WTC11 (cell line): ENCODE measurements at regions not wholly inside any gene's neighbourhood (a gene's known extent, or its start where the extent isn't known, plus 50 kb on each side); places are given as distances from the start of the nearest gene placed in this dataset.

Experiments
- ATAC-seq: fragments of 200-7000 bp; cut with Tn5 transposase; 2 replicates; pipeline ENCODE4 v1.10.0; 2021; ENCODE audit warnings: mild to moderate bottlenecking, moderate library complexity
- CTCF ChIA-PET: fragments of 300-600 bp; sonication (Branson Sonifier 250); formaldehyde crosslinking; loops from one replicate; lab custom pipeline; 2021; ENCODE audit warnings: antibody characterized with exemption; lab: Charles Lee
- POLR2A ChIA-PET: fragments of 350-600 bp; sonication (Branson Sonifier 250); formaldehyde crosslinking; loops from one replicate; lab custom pipeline; 2021; ENCODE audit warnings: antibody characterized with exemption; lab: Charles Lee
- DNase-seq: peaks from one replicate; pipeline ENCODE4 v3.0.0; 2021; ENCODE audit warnings: low spot score
- H3K27ac Mint-ChIP-seq: 2 replicates; pipeline ENCODE4 v1.8.0; 2021; ENCODE audit warnings: mixed read lengths
- H3K27me3 Mint-ChIP-seq: 2 replicates; pipeline ENCODE4 v1.8.0; 2021; ENCODE audit warnings: low read depth, mild to moderate bottlenecking, moderate library complexity, mixed read lengths
- H3K36me3 Mint-ChIP-seq: 2 replicates; pipeline ENCODE4 v1.8.0; 2021; ENCODE audit warnings: mixed read lengths
- H3K4me1 Mint-ChIP-seq: 2 replicates; pipeline ENCODE4 v1.8.0; 2022; ENCODE audit warnings: mixed read lengths
- H3K4me3 Mint-ChIP-seq: 2 replicates; pipeline ENCODE4 v1.8.0; 2021; ENCODE audit warnings: mild to moderate bottlenecking, moderate library complexity, mixed read lengths
- H3K9me3 Mint-ChIP-seq: 2 replicates; pipeline ENCODE4 v1.8.0; 2021; ENCODE audit warnings: mixed read lengths
- AFF4 ChIP-seq: sonication (generic); formaldehyde crosslinking; IDR thresholded peaks from 2 replicates; pipeline ENCODE4 v1.8.1; 2023; ENCODE audit warnings: mild to moderate bottlenecking, missing genetic modification reagents, borderline replicate concordance
- AR ChIP-seq: fragments of 250-450 bp; sonication (Bioruptor Pico); IDR thresholded peaks from 2 replicates; pipeline ENCODE4 v1.9.0; 2021; ENCODE audit warnings: mild to moderate bottlenecking
- ATF6 ChIP-seq: sonication (generic); formaldehyde crosslinking; IDR thresholded peaks from 2 replicates; pipeline ENCODE4 v1.8.1; 2023; ENCODE audit warnings: mild to moderate bottlenecking, missing genetic modification reagents
- EMX1 ChIP-seq: fragments of 250-450 bp; sonication (Bioruptor Pico); IDR thresholded peaks from 2 replicates; pipeline ENCODE4 v1.8.0; 2021; ENCODE audit warnings: mild to moderate bottlenecking
- ETV6 ChIP-seq: sonication (generic); formaldehyde crosslinking; IDR thresholded peaks from 2 replicates; pipeline ENCODE4 v1.8.1; 2022; ENCODE audit warnings: mild to moderate bottlenecking, missing genetic modification reagents
- GRHL2 ChIP-seq: fragments of 250-450 bp; sonication (Bioruptor Pico); IDR thresholded peaks from 2 replicates; pipeline ENCODE4 v1.8.0; 2022; ENCODE audit warnings: mild to moderate bottlenecking, moderate library complexity; ENCODE audit not compliant: insufficient replicate concordance, severe bottlenecking
- GTF2I ChIP-seq: fragments of 250-450 bp; sonication (Bioruptor Pico); conservative IDR thresholded peaks from 2 replicates; pipeline ENCODE4 v1.4.0; 2021; ENCODE audit warnings: mild to moderate bottlenecking
- IRF1 ChIP-seq: sonication (generic); formaldehyde crosslinking; IDR thresholded peaks from 2 replicates; pipeline ENCODE4 v1.8.0; 2023; ENCODE audit warnings: missing genetic modification reagents
- KAT7 ChIP-seq: sonication (generic); formaldehyde crosslinking; IDR thresholded peaks from 2 replicates; pipeline ENCODE4 v1.8.1; 2023; ENCODE audit warnings: missing genetic modification reagents, mild to moderate bottlenecking, borderline replicate concordance
- MLX ChIP-seq: sonication (generic); formaldehyde crosslinking; IDR thresholded peaks from 2 replicates; pipeline ENCODE4 v1.8.1; 2023; ENCODE audit warnings: mild to moderate bottlenecking, missing genetic modification reagents, moderate library complexity
- NR2C2 ChIP-seq: sonication (generic); formaldehyde crosslinking; IDR thresholded peaks from 2 replicates; pipeline ENCODE4 v1.8.0; 2022; ENCODE audit warnings: mild to moderate bottlenecking, missing genetic modification reagents
- OVOL2 ChIP-seq: fragments of 250-450 bp; sonication (Bioruptor Pico); IDR thresholded peaks from 2 replicates; pipeline ENCODE4 v1.9.0; 2021; ENCODE audit warnings: mild to moderate bottlenecking, borderline replicate concordance
- ZNF423 ChIP-seq: fragments of 250-450 bp; sonication (Bioruptor Pico); IDR thresholded peaks from 2 replicates; pipeline ENCODE4 v2.1.2; 2022; ENCODE audit warnings: mild to moderate bottlenecking, moderate library complexity
- ZNF512 ChIP-seq: sonication (generic); formaldehyde crosslinking; IDR thresholded peaks from 2 replicates; pipeline ENCODE4 v1.8.1; 2022; ENCODE audit warnings: missing genetic modification reagents, borderline replicate concordance
- ZSCAN18 ChIP-seq: fragments of 250-450 bp; sonication (Bioruptor Pico); IDR thresholded peaks from 2 replicates; pipeline ENCODE4 v2.1.2; 2022; ENCODE audit warnings: mild to moderate bottlenecking, moderate library complexity
- TF ChIP-seq, protein P1 (sequence below): sonication (generic); formaldehyde crosslinking; IDR thresholded peaks from 2 replicates; pipeline ENCODE4 v1.8.0; 2023; ENCODE audit warnings: mild to moderate bottlenecking, missing genetic modification reagents
- TF ChIP-seq, protein P2 (sequence below): sonication (generic); formaldehyde crosslinking; IDR thresholded peaks from 2 replicates; pipeline ENCODE4 v1.8.0; 2022; ENCODE audit warnings: mild to moderate bottlenecking, missing genetic modification reagents
- TF ChIP-seq, protein P3 (sequence below): sonication (generic); formaldehyde crosslinking; IDR thresholded peaks from 2 replicates; pipeline ENCODE4 v1.8.1; 2022; ENCODE audit warnings: mild to moderate bottlenecking, missing genetic modification reagents, moderate library complexity, borderline replicate concordance

DNA sequence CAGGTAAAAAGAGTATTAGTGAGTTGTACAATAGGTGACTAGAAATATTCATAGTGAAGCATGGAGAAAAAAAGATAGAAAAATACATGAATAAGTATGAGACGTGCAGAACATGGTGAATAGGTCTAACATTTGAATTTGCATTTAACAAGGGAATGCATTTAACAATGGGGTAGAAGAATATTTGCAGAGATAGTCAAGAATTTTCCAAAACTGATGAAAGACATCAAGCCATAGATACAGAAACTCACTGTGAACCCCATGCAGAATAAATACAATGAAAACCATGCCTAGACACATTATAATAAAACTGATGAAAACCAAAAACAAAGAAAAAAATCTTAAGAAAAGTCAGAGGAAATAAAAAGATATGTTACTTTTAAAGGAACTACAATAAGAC, 184.8 kb downstream of the KTN1 start (continued):
- TF ChIP-seq, protein P1, sequence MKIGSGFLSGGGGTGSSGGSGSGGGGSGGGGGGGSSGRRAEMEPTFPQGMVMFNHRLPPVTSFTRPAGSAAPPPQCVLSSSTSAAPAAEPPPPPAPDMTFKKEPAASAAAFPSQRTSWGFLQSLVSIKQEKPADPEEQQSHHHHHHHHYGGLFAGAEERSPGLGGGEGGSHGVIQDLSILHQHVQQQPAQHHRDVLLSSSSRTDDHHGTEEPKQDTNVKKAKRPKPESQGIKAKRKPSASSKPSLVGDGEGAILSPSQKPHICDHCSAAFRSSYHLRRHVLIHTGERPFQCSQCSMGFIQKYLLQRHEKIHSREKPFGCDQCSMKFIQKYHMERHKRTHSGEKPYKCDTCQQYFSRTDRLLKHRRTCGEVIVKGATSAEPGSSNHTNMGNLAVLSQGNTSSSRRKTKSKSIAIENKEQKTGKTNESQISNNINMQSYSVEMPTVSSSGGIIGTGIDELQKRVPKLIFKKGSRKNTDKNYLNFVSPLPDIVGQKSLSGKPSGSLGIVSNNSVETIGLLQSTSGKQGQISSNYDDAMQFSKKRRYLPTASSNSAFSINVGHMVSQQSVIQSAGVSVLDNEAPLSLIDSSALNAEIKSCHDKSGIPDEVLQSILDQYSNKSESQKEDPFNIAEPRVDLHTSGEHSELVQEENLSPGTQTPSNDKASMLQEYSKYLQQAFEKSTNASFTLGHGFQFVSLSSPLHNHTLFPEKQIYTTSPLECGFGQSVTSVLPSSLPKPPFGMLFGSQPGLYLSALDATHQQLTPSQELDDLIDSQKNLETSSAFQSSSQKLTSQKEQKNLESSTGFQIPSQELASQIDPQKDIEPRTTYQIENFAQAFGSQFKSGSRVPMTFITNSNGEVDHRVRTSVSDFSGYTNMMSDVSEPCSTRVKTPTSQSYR (CRISPR knock-in tag), result no peak
- TF ChIP-seq KAT7, result no peak
- no peak for TF ChIP-seq AFF4 (CRISPR knock-in tag)
- no peak for TF ChIP-seq GRHL2
- no peak for TF ChIP-seq AR (CRISPR knock-in tag)
- TF ChIP-seq ZNF423, result no peak
- no peak for TF ChIP-seq IRF1 (CRISPR knock-in tag)
- TF ChIP-seq NR2C2 (CRISPR knock-in tag), result no peak
- no peak for TF ChIP-seq ATF6
- no peak for TF ChIP-seq ETV6 (CRISPR knock-in tag)

GRCh38 chr14:55766071-55766470, 186.1 kb downstream of the KTN1 start:
- ATAC-seq (no peak), DNase-seq (no peak)
- Mint-ChIP-seq H3K9me3 (peaks cover 7% of the 10 kb centered on the region), H3K4me3 (no peak overlapping the region), H3K27ac (no peak overlapping the region), H3K36me3 (no peaks in the 10 kb centered on the region), H3K27me3 (no peaks in the 10 kb centered on the region; the same call in 1 of the 2 replicates), H3K4me1 (peaks cover 16% of the 10 kb centered on the region)
- ChIA-PET CTCF (no interaction called here), POLR2A (no interaction called here)
- TF ChIP-seq EMX1 (CRISPR knock-in tag), result no peak
- no peak for TF ChIP-seq GTF2I (CRISPR knock-in tag)
- TF ChIP-seq MLX (CRISPR knock-in tag), result no peak
- TF ChIP-seq, protein P2, sequence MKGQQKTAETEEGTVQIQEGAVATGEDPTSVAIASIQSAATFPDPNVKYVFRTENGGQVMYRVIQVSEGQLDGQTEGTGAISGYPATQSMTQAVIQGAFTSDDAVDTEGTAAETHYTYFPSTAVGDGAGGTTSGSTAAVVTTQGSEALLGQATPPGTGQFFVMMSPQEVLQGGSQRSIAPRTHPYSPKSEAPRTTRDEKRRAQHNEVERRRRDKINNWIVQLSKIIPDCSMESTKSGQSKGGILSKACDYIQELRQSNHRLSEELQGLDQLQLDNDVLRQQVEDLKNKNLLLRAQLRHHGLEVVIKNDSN (CRISPR knock-in tag), result no peak
- no peak for TF ChIP-seq OVOL2
- no peak for TF ChIP-seq ZSCAN18 (CRISPR knock-in tag)
- TF ChIP-seq, protein P3, sequence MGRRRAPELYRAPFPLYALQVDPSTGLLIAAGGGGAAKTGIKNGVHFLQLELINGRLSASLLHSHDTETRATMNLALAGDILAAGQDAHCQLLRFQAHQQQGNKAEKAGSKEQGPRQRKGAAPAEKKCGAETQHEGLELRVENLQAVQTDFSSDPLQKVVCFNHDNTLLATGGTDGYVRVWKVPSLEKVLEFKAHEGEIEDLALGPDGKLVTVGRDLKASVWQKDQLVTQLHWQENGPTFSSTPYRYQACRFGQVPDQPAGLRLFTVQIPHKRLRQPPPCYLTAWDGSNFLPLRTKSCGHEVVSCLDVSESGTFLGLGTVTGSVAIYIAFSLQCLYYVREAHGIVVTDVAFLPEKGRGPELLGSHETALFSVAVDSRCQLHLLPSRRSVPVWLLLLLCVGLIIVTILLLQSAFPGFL (CRISPR knock-in tag), result no peak
- no peak for TF ChIP-seq KAT7
- TF ChIP-seq ZNF512 (CRISPR knock-in tag), result no peak
